ENCODE measurements at regions not wholly inside any gene's neighbourhood (a gene's known extent, or its start where the extent isn't known, plus 50 kb on each side); places are given as distances from the start of the nearest gene placed in this dataset.

DNA sequence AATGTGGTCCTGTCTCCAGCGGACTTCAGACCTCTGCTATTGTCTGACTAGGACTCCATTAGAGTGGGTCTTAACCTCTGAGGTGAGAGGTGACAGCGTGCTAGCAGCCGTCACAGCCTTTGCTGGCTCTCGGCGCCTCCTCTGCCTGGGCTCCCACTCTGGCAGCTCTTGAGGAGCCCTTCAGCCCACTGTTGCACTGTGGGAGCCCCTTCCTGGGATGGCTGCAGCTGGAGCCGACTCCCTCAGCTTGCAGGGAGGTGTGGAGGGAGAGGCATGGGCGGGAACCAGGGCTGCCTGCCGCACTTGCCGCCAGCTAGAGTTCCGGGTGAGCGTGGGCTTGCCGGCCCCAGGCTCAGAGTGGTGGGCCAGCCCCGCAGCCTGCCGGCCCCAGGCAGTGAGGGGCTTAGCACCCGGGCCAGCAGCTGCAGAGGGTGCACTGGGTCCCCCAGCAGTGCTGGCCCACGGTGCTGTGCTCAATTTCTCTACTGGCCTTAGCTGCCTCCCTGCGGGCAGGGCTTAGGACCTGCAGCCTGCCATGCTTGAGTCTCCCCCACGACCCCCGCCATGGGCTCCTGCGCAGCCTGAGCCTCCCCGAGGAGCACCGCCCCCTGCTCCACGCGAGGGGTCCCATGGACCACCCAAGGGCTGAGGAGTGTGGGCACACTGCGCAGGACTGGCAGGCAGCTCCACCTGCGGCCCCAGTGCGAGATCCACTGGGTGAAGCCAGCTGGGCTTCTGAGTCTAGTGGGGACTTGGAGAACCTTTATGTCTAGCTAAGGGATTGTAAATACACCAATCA lies 163.4 kb upstream of the ITM2A start:
- TF ChIP-seq, protein P1, sequence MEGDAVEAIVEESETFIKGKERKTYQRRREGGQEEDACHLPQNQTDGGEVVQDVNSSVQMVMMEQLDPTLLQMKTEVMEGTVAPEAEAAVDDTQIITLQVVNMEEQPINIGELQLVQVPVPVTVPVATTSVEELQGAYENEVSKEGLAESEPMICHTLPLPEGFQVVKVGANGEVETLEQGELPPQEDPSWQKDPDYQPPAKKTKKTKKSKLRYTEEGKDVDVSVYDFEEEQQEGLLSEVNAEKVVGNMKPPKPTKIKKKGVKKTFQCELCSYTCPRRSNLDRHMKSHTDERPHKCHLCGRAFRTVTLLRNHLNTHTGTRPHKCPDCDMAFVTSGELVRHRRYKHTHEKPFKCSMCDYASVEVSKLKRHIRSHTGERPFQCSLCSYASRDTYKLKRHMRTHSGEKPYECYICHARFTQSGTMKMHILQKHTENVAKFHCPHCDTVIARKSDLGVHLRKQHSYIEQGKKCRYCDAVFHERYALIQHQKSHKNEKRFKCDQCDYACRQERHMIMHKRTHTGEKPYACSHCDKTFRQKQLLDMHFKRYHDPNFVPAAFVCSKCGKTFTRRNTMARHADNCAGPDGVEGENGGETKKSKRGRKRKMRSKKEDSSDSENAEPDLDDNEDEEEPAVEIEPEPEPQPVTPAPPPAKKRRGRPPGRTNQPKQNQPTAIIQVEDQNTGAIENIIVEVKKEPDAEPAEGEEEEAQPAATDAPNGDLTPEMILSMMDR (IDR thresholded peaks at IDR 0.05) = no peak
- TF ChIP-seq POLR2A (IDR thresholded peaks at IDR 0.05) = no peak
